Right lobe of liver (tissue), 6 donors: ENCODE measurements at regions not wholly inside any gene's neighbourhood (a gene's known extent, or its start where the extent isn't known, plus 50 kb on each side); places are given as distances from the start of the nearest gene placed in this dataset.
A peak's percentile ranks its signal among the peaks of the same experiment; 100 is the strongest.

Experiments used
- ATAC-seq, 4 donors: fragments of 200-7000 bp; cut with Tn5 transposase; one replicate each; pipeline ENCODE4 v1.9.1; 2020; ENCODE audit warnings: mild to moderate bottlenecking in 4 of 4, moderate library complexity in 4 of 4
- DNase-seq, 3 donors: peaks; one replicate each; pipeline ENCODE4 v3.0.0-alpha.2; 2020
- H3K27ac ChIP-seq, 3 donors: fragments of 200-600 bp; one replicate each; pipeline ENCODE4 v1.8.0; 2022
- H3K27me3 ChIP-seq, 2 donors: fragments of 200-600 bp; one replicate each; pipeline ENCODE4 v1.8.0; 2022
- H3K36me3 ChIP-seq, 4 donors: fragments of 200-600 bp; sonication (generic) in 1 of 4; one replicate each; pipeline versions ENCODE4 v1.5.1 to v1.8.0; 2017 to 2022; ENCODE audit warnings: control low read depth in 1 of 4
- H3K4me1 ChIP-seq, 4 donors: fragments of 200-600 bp; sonication (generic) in 1 of 4; one replicate each; pipeline versions ENCODE4 v1.5.1 to v1.8.0; 2017 to 2022; ENCODE audit warnings: control low read depth in 1 of 4
- H3K4me3 ChIP-seq, 3 donors: fragments of 200-600 bp; one replicate each; pipeline ENCODE4 v1.8.0; 2022
- H3K9me3 ChIP-seq, 4 donors: fragments of 200-600 bp; sonication (generic) in 1 of 4; one replicate each; pipeline versions ENCODE4 v1.5.1 to v1.8.0; 2017 to 2022; ENCODE audit warnings: control low read depth in 1 of 4
- CTCF ChIP-seq, 4 donors: fragments of 200-600 bp in 3 of 4; fragments of 450-650 bp in 1 of 4; IDR thresholded peaks; one replicate each; pipeline versions ENCODE4 v1.5.1 to v1.8.0; 2016 to 2022; ENCODE audit warnings: antibody characterized with exemption in 4 of 4, mild to moderate bottlenecking in 2 of 4
- POLR2A ChIP-seq: fragments of 450-650 bp; IDR thresholded peaks from one replicate; pipeline ENCODE4 v1.6.1; 2017; ENCODE audit warnings: antibody characterized with exemption, mild to moderate bottlenecking
- WGBS: methylation state at CpG from one replicate; pipeline ENCODE4 v1.1.6; 2018; ENCODE audit warnings: low coverage, low lambda C conversion rate; ENCODE audit not compliant: insufficient coverage; ENCODE audit errors: missing lambda C conversion rate; 5-methylcytosine and 5-hydroxymethylcytosine counted together
- intact Hi-C, 2 donors: fragments of 100-400 bp; cut with DNase I; formaldehyde crosslinking; loops; one replicate each; pipeline versions ENCODE4 v1.11.2 to v1.14.1; 2022
- donor health status: DM: no; HTN: yes; CAD: no.
- donor health status: DM: no; HTN: no; CAD: no.
- donor health status: DM: no; HTN: no; CAD: no.
- donor health status: DM: no; HTN: yes; CAD: no.
- donor health status: DM: no; HTN: yes; CAD: no.

- TF ChIP-seq POLR2A (no peak), CTCF (IDR thresholded peaks at IDR 0.05) (no peak)
- H3K36me3 ChIP-seq = no peaks in the 10 kb centered on the region
- H3K4me1 ChIP-seq = no peaks in the 10 kb centered on the region
- no peak overlapping the region for H3K4me3 ChIP-seq
- no peak for ATAC-seq
- WGBS = 59% methylated on average over 2 of the region's 2 CpGs
- no peak overlapping the region for H3K27ac ChIP-seq
- H3K27me3 ChIP-seq = no peaks in the 10 kb centered on the region
- DNase-seq = no peak
- H3K9me3 ChIP-seq = no peaks in the 10 kb centered on the region
- intact Hi-C loops = no loop called here
These were observed 94.7 kb downstream of the DIRAS2 start for GRCh38 chr9:90547896-90548295.

- H3K4me1 ChIP-seq = peaks cover 0 to 13% (median 0%) of the 10 kb centered on the region in 4 donors
- intact Hi-C loops = no loop called here
- H3K27ac ChIP-seq = no peak overlapping the region
- ATAC-seq (no peak), DNase-seq (no peak)
- no peak overlapping the region for H3K4me3 ChIP-seq
- H3K27me3 ChIP-seq = peaks cover 0 to 9% of the 10 kb centered on the region in 2 donors
- TF ChIP-seq CTCF (IDR thresholded peaks at IDR 0.05) (no peak), POLR2A (no peak)
- no peaks in the 10 kb centered on the region for H3K9me3 ChIP-seq
- 62% methylated on average over 1 of the region's 1 CpG for WGBS
- no peaks in the 10 kb centered on the region for H3K36me3 ChIP-seq
These were observed 90.3 kb downstream of the DIRAS2 start for GRCh38 chr9:90552317-90552716.

GRCh38 chr9:90555351-90556057 lies 87.1 kb downstream of the DIRAS2 start:
- WGBS = 37% methylated on average over 6 of the region's 7 CpGs
- Histone ChIP-seq H3K27me3 (peaks cover 0 to 9% of the 10 kb centered on the region in 2 donors), H3K27ac (no peak overlapping the region), H3K4me3 (no peak overlapping the region), H3K36me3 (no peaks in the 10 kb centered on the region), H3K4me1 (peaks cover 0 to 13% (median 0%) of the 10 kb centered on the region in 4 donors), H3K9me3 (no peaks in the 10 kb centered on the region)
- intact Hi-C loops = no loop called here
- no peak for TF ChIP-seq POLR2A
- no peak for TF ChIP-seq CTCF (IDR thresholded peaks at IDR 0.05)
- DNase-seq (peak; percentile 47 to 69 (median 56)), ATAC-seq (peak; percentile 90 to 99 (median 96))

GRCh38 chr9:90556897-90557675 lies 85.5 kb downstream of the DIRAS2 start:
- Histone ChIP-seq H3K4me1 (peaks cover 0 to 13% (median 0%) of the 10 kb centered on the region in 4 donors), H3K4me3 (no peak overlapping the region)
- TF ChIP-seq POLR2A = no peak
- no peak for TF ChIP-seq CTCF (IDR thresholded peaks at IDR 0.05)

More at GRCh38 chr9:90556897-90557675, 85.5 kb downstream of the DIRAS2 start:
- Histone ChIP-seq H3K9me3 (no peaks in the 10 kb centered on the region), H3K27ac (no peak overlapping the region), H3K27me3 (peaks cover 0 to 9% of the 10 kb centered on the region in 2 donors), H3K36me3 (no peaks in the 10 kb centered on the region)
- no peak for ATAC-seq
- no peak for DNase-seq
- intact Hi-C loops = no loop called here
- 81% methylated on average over 5 of the region's 5 CpGs for WGBS
